ENCODE measurements at regions not wholly inside any gene's neighbourhood (a gene's known extent, or its start where the extent isn't known, plus 50 kb on each side); places are given as distances from the start of the nearest gene placed in this dataset.
"Not testable (repeated sequence)": the region's sequence is repeated elsewhere in the genome, so short reads cannot be mapped to it uniquely, and the experiment has no call there.

- peaks cover 10 to 12% of the 10 kb centered on the region in 2 donors for H3K27me3 Mint-ChIP-seq
- DNase-seq (no peak), ATAC-seq (replicated peaks) (no peak)
- no peaks in the 10 kb centered on the region for H3K36me3 Mint-ChIP-seq (ENCODE audit: insufficient read depth)
- H3K4me3 Mint-ChIP-seq, result no peak overlapping the region
- no peak overlapping the region for H3K27ac Mint-ChIP-seq
- H3K4me1 Mint-ChIP-seq (ENCODE audit: low read depth in 2 of 2), result no peaks in the 10 kb centered on the region
- H3K9me3 Mint-ChIP-seq, result peaks cover 4 to 9% of the 10 kb centered on the region in 2 donors
These were observed 87.6 kb upstream of the TMED7 start for GRCh38 chr5:115713408-115713807.

GRCh38 chr5:115709585-115709984 lies 83.7 kb upstream of the TMED7 start:
- peaks cover 4 to 9% of the 10 kb centered on the region in 2 donors for H3K9me3 Mint-ChIP-seq
- no peak overlapping the region for H3K27ac Mint-ChIP-seq
- H3K4me3 Mint-ChIP-seq, result no peak overlapping the region
- no peak for DNase-seq
- no peaks in the 10 kb centered on the region for H3K36me3 Mint-ChIP-seq (ENCODE audit: insufficient read depth)
- no peaks in the 10 kb centered on the region for H3K4me1 Mint-ChIP-seq (ENCODE audit: low read depth in 2 of 2)
- ATAC-seq (replicated peaks), result no peak
- peaks cover 0 to 11% of the 10 kb centered on the region in 2 donors for H3K27me3 Mint-ChIP-seq

- Mint-ChIP-seq H3K27me3 (peaks cover 0 to 11% of the 10 kb centered on the region in 2 donors), H3K4me1 (ENCODE audit: low read depth in 2 of 2) (no peaks in the 10 kb centered on the region), H3K4me3 (no peak overlapping the region), H3K9me3 (peaks cover 4 to 9% of the 10 kb centered on the region in 2 donors), H3K27ac (no peak overlapping the region), H3K36me3 (ENCODE audit: insufficient read depth) (no peaks in the 10 kb centered on the region)
- ATAC-seq (replicated peaks), result no peak
- no peak for DNase-seq
These were observed 83.1 kb upstream of the TMED7 start for GRCh38 chr5:115708819-115709477.

GRCh38 chr5:115703514-115703913 lies 77.7 kb upstream of the TMED7 start:
- no peaks in the 10 kb centered on the region for H3K36me3 Mint-ChIP-seq (ENCODE audit: insufficient read depth)
- H3K9me3 Mint-ChIP-seq, result no peaks in the 10 kb centered on the region
- H3K4me1 Mint-ChIP-seq (ENCODE audit: low read depth in 2 of 2), result no peaks in the 10 kb centered on the region
- H3K27ac Mint-ChIP-seq, result no peak overlapping the region
- H3K4me3 Mint-ChIP-seq, result no peak overlapping the region
- ATAC-seq (replicated peaks) (no peak), DNase-seq (no peak)
- peaks cover 6 to 24% of the 10 kb centered on the region in 2 donors for H3K27me3 Mint-ChIP-seq

GRCh38 chr5:115702025-115702424 lies 76.2 kb upstream of the TMED7 start:
- no peaks in the 10 kb centered on the region for H3K9me3 Mint-ChIP-seq
- H3K4me3 Mint-ChIP-seq, result no peak overlapping the region
- no peak overlapping the region for H3K27ac Mint-ChIP-seq
- peaks cover 6 to 21% of the 10 kb centered on the region in 2 donors for H3K27me3 Mint-ChIP-seq
- no peak for ATAC-seq (replicated peaks)
- DNase-seq, result no peak
- H3K36me3 Mint-ChIP-seq (ENCODE audit: insufficient read depth), result no peaks in the 10 kb centered on the region
- no peaks in the 10 kb centered on the region for H3K4me1 Mint-ChIP-seq (ENCODE audit: low read depth in 2 of 2)

GRCh38 chr5:115699967-115700366 lies 74.1 kb upstream of the TMED7 start:
- H3K4me3 Mint-ChIP-seq, result no peak overlapping the region
- H3K27ac Mint-ChIP-seq, result no peak overlapping the region
- H3K36me3 Mint-ChIP-seq (ENCODE audit: insufficient read depth), result no peaks in the 10 kb centered on the region
- peaks cover 11 to 15% of the 10 kb centered on the region in 2 donors for H3K27me3 Mint-ChIP-seq
- DNase-seq (no peak), ATAC-seq (replicated peaks) (no peak)
- H3K9me3 Mint-ChIP-seq, result no peaks in the 10 kb centered on the region
- H3K4me1 Mint-ChIP-seq (ENCODE audit: low read depth in 2 of 2), result no peaks in the 10 kb centered on the region

GRCh38 chr5:115696141-115696650 lies 70.4 kb upstream of the TMED7 start:
- Mint-ChIP-seq H3K36me3 (ENCODE audit: insufficient read depth) (no peaks in the 10 kb centered on the region), H3K4me3 (no peak overlapping the region), H3K27ac (no peak overlapping the region), H3K27me3 (peaks cover 10 to 33% of the 10 kb centered on the region in 2 donors), H3K4me1 (ENCODE audit: low read depth in 2 of 2) (no peaks in the 10 kb centered on the region), H3K9me3 (no peaks in the 10 kb centered on the region)
- no peak for DNase-seq
- ATAC-seq (replicated peaks), result no peak

- peaks cover 9 to 28% of the 10 kb centered on the region in 2 donors for H3K27me3 Mint-ChIP-seq
- no peaks in the 10 kb centered on the region for H3K4me1 Mint-ChIP-seq (ENCODE audit: low read depth in 2 of 2)
- no peaks in the 10 kb centered on the region for H3K9me3 Mint-ChIP-seq
- ATAC-seq (replicated peaks) (no peak), DNase-seq (no peak)
- no peaks in the 10 kb centered on the region for H3K36me3 Mint-ChIP-seq (ENCODE audit: insufficient read depth)
- H3K4me3 Mint-ChIP-seq, result no peak overlapping the region
- H3K27ac Mint-ChIP-seq, result no peak overlapping the region
These were observed 69.6 kb upstream of the TMED7 start for GRCh38 chr5:115695310-115695880.

- H3K9me3 Mint-ChIP-seq; H3K4me3 Mint-ChIP-seq; ATAC-seq (replicated peaks); H3K4me1 Mint-ChIP-seq (ENCODE audit: low read depth in 2 of 2); H3K27ac Mint-ChIP-seq; H3K36me3 Mint-ChIP-seq (ENCODE audit: insufficient read depth); DNase-seq: not testable (repeated sequence)
- H3K27me3 Mint-ChIP-seq, result peaks cover 35 to 57% of the 10 kb centered on the region in 2 donors
These were observed 66.0 kb upstream of the TMED7 start for GRCh38 chr5:115691814-115692213.

GRCh38 chr5:115686738-115687074 lies 60.9 kb upstream of the TMED7 start:
- H3K4me1 Mint-ChIP-seq (ENCODE audit: low read depth in 2 of 2), result no peaks in the 10 kb centered on the region
- H3K4me3 Mint-ChIP-seq, result no peak overlapping the region
- ATAC-seq (replicated peaks), result no peak
- H3K27me3 Mint-ChIP-seq, result peaks cover 42 to 43% of the 10 kb centered on the region in 2 donors
- no peak overlapping the region for H3K27ac Mint-ChIP-seq
- no peaks in the 10 kb centered on the region for H3K36me3 Mint-ChIP-seq (ENCODE audit: insufficient read depth)
- no peak for DNase-seq
- H3K9me3 Mint-ChIP-seq, result no peaks in the 10 kb centered on the region

- no peaks in the 10 kb centered on the region for H3K36me3 Mint-ChIP-seq (ENCODE audit: insufficient read depth)
- H3K4me1 Mint-ChIP-seq (ENCODE audit: low read depth in 2 of 2), result no peaks in the 10 kb centered on the region
- peaks cover 42 to 43% of the 10 kb centered on the region in 2 donors for H3K27me3 Mint-ChIP-seq
- H3K27ac Mint-ChIP-seq, result no peak overlapping the region
- DNase-seq (no peak), ATAC-seq (replicated peaks) (no peak)
- H3K4me3 Mint-ChIP-seq, result no peak overlapping the region
- H3K9me3 Mint-ChIP-seq, result no peaks in the 10 kb centered on the region
These were observed 60.4 kb upstream of the TMED7 start for GRCh38 chr5:115686051-115686737.

GRCh38 chr5:115685490-115685889 lies 59.7 kb upstream of the TMED7 start:
- H3K9me3 Mint-ChIP-seq, result no peaks in the 10 kb centered on the region
- peaks cover 42 to 43% of the 10 kb centered on the region in 2 donors for H3K27me3 Mint-ChIP-seq
- no peak overlapping the region for H3K4me3 Mint-ChIP-seq
- no peaks in the 10 kb centered on the region for H3K4me1 Mint-ChIP-seq (ENCODE audit: low read depth in 2 of 2)
- ATAC-seq (replicated peaks) (no peak), DNase-seq (no peak)
- no peak overlapping the region for H3K27ac Mint-ChIP-seq
- H3K36me3 Mint-ChIP-seq (ENCODE audit: insufficient read depth), result no peaks in the 10 kb centered on the region

GRCh38 chr5:115684513-115685037 lies 58.7 kb upstream of the TMED7 start:
- Mint-ChIP-seq H3K9me3 (no peaks in the 10 kb centered on the region), H3K27me3 (peaks cover 38 to 39% of the 10 kb centered on the region in 2 donors), H3K4me1 (ENCODE audit: low read depth in 2 of 2) (no peaks in the 10 kb centered on the region), H3K36me3 (ENCODE audit: insufficient read depth) (no peaks in the 10 kb centered on the region), H3K27ac (no peak overlapping the region), H3K4me3 (no peak overlapping the region)
- ATAC-seq (replicated peaks) (no peak), DNase-seq (no peak)

GRCh38 chr5:115683081-115683480 lies 57.2 kb upstream of the TMED7 start:
- ATAC-seq (replicated peaks), result no peak
- Mint-ChIP-seq H3K4me3 (no peak overlapping the region), H3K27ac (no peak overlapping the region), H3K9me3 (no peaks in the 10 kb centered on the region), H3K27me3 (peaks cover 23 to 24% of the 10 kb centered on the region in 2 donors), H3K36me3 (ENCODE audit: insufficient read depth) (no peaks in the 10 kb centered on the region), H3K4me1 (ENCODE audit: low read depth in 2 of 2) (no peaks in the 10 kb centered on the region)
- no peak for DNase-seq

All from effector memory CD8-positive, alpha-beta T cell (primary cell).